NK-92 treated with Interleukin-12 subunit alpha and Interleukin-12 subunit beta, amount 100 ng/mL, for 24 hours (cell line): ENCODE measurements at regions not wholly inside any gene's neighbourhood (a gene's known extent, or its start where the extent isn't known, plus 50 kb on each side); places are given as distances from the start of the nearest gene placed in this dataset.

Source experiments
- DNase-seq: peaks from one replicate; lab custom pipeline; 2025; lab: John Stamatoyannopoulos, UW

- DNase-seq, result no peak
Observed at GRCh38 chr11:95352733-95353346, 121.8 kb upstream of the SESN3 start.

GRCh38 chr11:95349345-95349942, 118.4 kb upstream of the SESN3 start:
- no peak for DNase-seq

GRCh38 chr11:95346265-95346664, 115.3 kb upstream of the SESN3 start:
- no peak for DNase-seq

GRCh38 chr11:95345651-95346050, 114.6 kb upstream of the SESN3 start:
- no peak for DNase-seq

- no peak for DNase-seq
Observed at GRCh38 chr11:95344932-95345642, 114.1 kb upstream of the SESN3 start.

- no peak for DNase-seq
Observed at GRCh38 chr11:95341221-95341620, 110.2 kb upstream of the SESN3 start.

GRCh38 chr11:95339086-95339901, 108.3 kb upstream of the SESN3 start:
- no peak for DNase-seq

GRCh38 chr11:95338430-95338991, 107.5 kb upstream of the SESN3 start:
- no peak for DNase-seq

- no peak for DNase-seq
Observed at GRCh38 chr11:95337972-95338429, 107.0 kb upstream of the SESN3 start.

GRCh38 chr11:95337175-95337957, 106.4 kb upstream of the SESN3 start:
- no peak for DNase-seq

- DNase-seq, result no peak
Observed at GRCh38 chr11:95335989-95336388, 105.0 kb upstream of the SESN3 start.

- no peak for DNase-seq
Observed at GRCh38 chr11:95331161-95331560, 100.2 kb upstream of the SESN3 start.

GRCh38 chr11:95330302-95330701, 99.3 kb upstream of the SESN3 start:
- no peak for DNase-seq

- no peak for DNase-seq
Observed at GRCh38 chr11:95327273-95327948, 96.4 kb upstream of the SESN3 start.

GRCh38 chr11:95325777-95326258, 94.8 kb upstream of the SESN3 start:
- DNase-seq, result no peak

- DNase-seq, result no peak
Observed at GRCh38 chr11:95324826-95325225, 93.8 kb upstream of the SESN3 start.

- no peak for DNase-seq
Observed at GRCh38 chr11:95322539-95322938, 91.5 kb upstream of the SESN3 start.

- no peak for DNase-seq
Observed at GRCh38 chr11:95318498-95318897, 87.5 kb upstream of the SESN3 start.

GRCh38 chr11:95308512-95309035, 77.6 kb upstream of the SESN3 start:
- DNase-seq, result no peak

GRCh38 chr11:95307286-95307685, 76.3 kb upstream of the SESN3 start:
- no peak for DNase-seq
